Muscle of back (tissue), 3 donors: ENCODE measurements at regions not wholly inside any gene's neighbourhood (a gene's known extent, or its start where the extent isn't known, plus 50 kb on each side); places are given as distances from the start of the nearest gene placed in this dataset.
"Not testable (repeated sequence)": the region's sequence is repeated elsewhere in the genome, so short reads cannot be mapped to it uniquely, and the experiment has no call there.

Experiments
- DNase-seq, 3 donors: peaks; one replicate each; pipeline versions ENCODE4 v3.0.0 to v3.0.0-alpha.2; 2013

- DNase-seq: peak; percentile 22 to 88 (median 54)
Observed at GRCh38 chr6:112877134-112878100, 530.3 kb downstream of the RFPL4B start.

GRCh38 chr6:112879920-112880413 lies 532.8 kb downstream of the RFPL4B start:
- DNase-seq: no peak

- peak in 2 of 3 donors; percentile 26 to 53 for DNase-seq
Observed at GRCh38 chr6:112881027-112881426, 533.9 kb downstream of the RFPL4B start.

GRCh38 chr6:112881828-112882780 lies 535.0 kb downstream of the RFPL4B start:
- DNase-seq: peak in 1 of 3 donors; percentile 32

GRCh38 chr6:112883095-112883494 lies 536.0 kb downstream of the RFPL4B start:
- peak in 1 of 3 donors; percentile 43 for DNase-seq

GRCh38 chr6:112886415-112886814 lies 539.3 kb downstream of the RFPL4B start:
- no peak for DNase-seq

GRCh38 chr6:112887424-112887823 lies 540.3 kb downstream of the RFPL4B start:
- not testable (repeated sequence) for DNase-seq

GRCh38 chr6:112899541-112899940 lies 552.4 kb downstream of the RFPL4B start:
- DNase-seq: no peak

GRCh38 chr6:112903361-112903760 lies 556.2 kb downstream of the RFPL4B start:
- DNase-seq: no peak

- DNase-seq: peak; percentile 89 to 95 (median 94)
Observed at GRCh38 chr6:112906726-112907125, 559.6 kb downstream of the RFPL4B start.

- DNase-seq: no peak
Observed at GRCh38 chr6:112909781-112910180, 562.7 kb downstream of the RFPL4B start.

GRCh38 chr6:112910256-112910655 lies 563.1 kb downstream of the RFPL4B start:
- peak in 1 of 3 donors; percentile 42 for DNase-seq

GRCh38 chr6:112911959-112912358 lies 564.8 kb downstream of the RFPL4B start:
- DNase-seq: peak; percentile 60 to 89 (median 65)

GRCh38 chr6:112912416-112913101 lies 565.4 kb downstream of the RFPL4B start:
- peak; percentile 55 to 88 (median 63) for DNase-seq

- not testable (repeated sequence) for DNase-seq
Observed at GRCh38 chr6:112919744-112920143, 572.6 kb downstream of the RFPL4B start.

GRCh38 chr6:112920994-112921393 lies 573.9 kb downstream of the RFPL4B start:
- no peak for DNase-seq

- no peak for DNase-seq
Observed at GRCh38 chr6:112923940-112924587, 576.9 kb downstream of the RFPL4B start.

GRCh38 chr6:112925702-112926101 lies 578.6 kb downstream of the RFPL4B start:
- no peak for DNase-seq

- DNase-seq: peak; percentile 51 to 80 (median 55)
Observed at GRCh38 chr6:112927641-112928320, 580.7 kb downstream of the RFPL4B start.

- DNase-seq: no peak
Observed at GRCh38 chr6:112929641-112930040, 582.5 kb downstream of the RFPL4B start.
